ENCODE measurements at regions not wholly inside any gene's neighbourhood (a gene's known extent, or its start where the extent isn't known, plus 50 kb on each side); places are given as distances from the start of the nearest gene placed in this dataset.

- peaks cover 0 to 1% (median 0%) of the 10 kb centered on the region in 3 donors for H3K27me3 Mint-ChIP-seq (ENCODE audit: low read depth in 3 of 3)
- Histone ChIP-seq H3K4me3 (replicated peaks in 1 of 3; ENCODE audit: low read depth in 2 of 3, low read length in 3 of 3) (no peak overlapping the region), H3K4me2 (replicated peaks; ENCODE audit: extremely low read depth, low read length, poor library complexity, severe bottlenecking) (no peak overlapping the region), H3K9me3 (replicated peaks in 1 of 2; ENCODE audit: control insufficient read depth in 1 of 2, insufficient read depth in 1 of 2, low read length in 2 of 2) (peaks cover 0 to 4% of the 10 kb centered on the region in 2 donors), H3K9ac (ENCODE audit: insufficient read depth, low read length, poor library complexity, severe bottlenecking) (no peak overlapping the region), H3K4me1 (ENCODE audit: control insufficient read depth in 1 of 2, insufficient read depth in 2 of 2, low read length in 2 of 2) (no peaks in the 10 kb centered on the region), H2AFZ (ENCODE audit: insufficient read depth, low read depth, low read length, poor library complexity, severe bottlenecking) (no peak overlapping the region), H3K79me2 (ENCODE audit: insufficient read depth, low read length) (no peaks in the 10 kb centered on the region), H3K27ac (ENCODE audit: low read depth in 1 of 2, low read length in 2 of 2) (no peak overlapping the region), H4K20me1 (ENCODE audit: insufficient read depth, low read length) (no peaks in the 10 kb centered on the region), H3K27me3 (ENCODE audit: control insufficient read depth in 2 of 2, insufficient read depth in 2 of 2, low read length in 2 of 2) (no peaks in the 10 kb centered on the region), H3K36me3 (replicated peaks in 1 of 2; ENCODE audit: control insufficient read depth in 1 of 2, insufficient read depth in 2 of 2, low read length in 2 of 2) (no peaks in the 10 kb centered on the region)
- DNase-seq = no peak
- WGBS (ENCODE audit: insufficient coverage) = 100% methylated on average over 1 of the region's 2 CpGs
- no peak overlapping the region for H3K27ac Mint-ChIP-seq
- TF ChIP-seq, protein P1, sequence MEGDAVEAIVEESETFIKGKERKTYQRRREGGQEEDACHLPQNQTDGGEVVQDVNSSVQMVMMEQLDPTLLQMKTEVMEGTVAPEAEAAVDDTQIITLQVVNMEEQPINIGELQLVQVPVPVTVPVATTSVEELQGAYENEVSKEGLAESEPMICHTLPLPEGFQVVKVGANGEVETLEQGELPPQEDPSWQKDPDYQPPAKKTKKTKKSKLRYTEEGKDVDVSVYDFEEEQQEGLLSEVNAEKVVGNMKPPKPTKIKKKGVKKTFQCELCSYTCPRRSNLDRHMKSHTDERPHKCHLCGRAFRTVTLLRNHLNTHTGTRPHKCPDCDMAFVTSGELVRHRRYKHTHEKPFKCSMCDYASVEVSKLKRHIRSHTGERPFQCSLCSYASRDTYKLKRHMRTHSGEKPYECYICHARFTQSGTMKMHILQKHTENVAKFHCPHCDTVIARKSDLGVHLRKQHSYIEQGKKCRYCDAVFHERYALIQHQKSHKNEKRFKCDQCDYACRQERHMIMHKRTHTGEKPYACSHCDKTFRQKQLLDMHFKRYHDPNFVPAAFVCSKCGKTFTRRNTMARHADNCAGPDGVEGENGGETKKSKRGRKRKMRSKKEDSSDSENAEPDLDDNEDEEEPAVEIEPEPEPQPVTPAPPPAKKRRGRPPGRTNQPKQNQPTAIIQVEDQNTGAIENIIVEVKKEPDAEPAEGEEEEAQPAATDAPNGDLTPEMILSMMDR (IDR thresholded peaks at IDR 0.05) = no peak
- no peaks in the 10 kb centered on the region for H3K4me1 Mint-ChIP-seq
- H3K4me3 Mint-ChIP-seq = no peak overlapping the region
- peaks cover 2 to 13% (median 5%) of the 10 kb centered on the region in 7 donors for H3K9me3 Mint-ChIP-seq
- intact Hi-C loops (cut with micrococcal nuclease) = no loop called here
- no peaks in the 10 kb centered on the region for H3K36me3 Mint-ChIP-seq
These were observed 72.5 kb upstream of the EGFR start for GRCh38 chr7:54946271-54946670.

GRCh38 chr7:54946764-54947163 is 72.1 kb upstream of the EGFR start:
- no peaks in the 10 kb centered on the region for H3K4me1 Mint-ChIP-seq
- H3K27ac Mint-ChIP-seq = no peak overlapping the region
- no peaks in the 10 kb centered on the region for H3K79me2 ChIP-seq (ENCODE audit: insufficient read depth, low read length)
- H3K9me3 ChIP-seq (replicated peaks in 1 of 2; ENCODE audit: control insufficient read depth in 1 of 2, insufficient read depth in 1 of 2, low read length in 2 of 2) = peaks cover 0 to 4% of the 10 kb centered on the region in 2 donors
- WGBS (ENCODE audit: insufficient coverage) = 86% methylated on average over 1 of the region's 3 CpGs
- no peak overlapping the region for H3K4me3 ChIP-seq (replicated peaks in 1 of 3; ENCODE audit: low read depth in 2 of 3, low read length in 3 of 3)
- intact Hi-C loops (cut with micrococcal nuclease) = no loop called here
- no peak overlapping the region for H2AFZ ChIP-seq (ENCODE audit: insufficient read depth, low read depth, low read length, poor library complexity, severe bottlenecking)
- no peaks in the 10 kb centered on the region for H3K27me3 ChIP-seq (ENCODE audit: control insufficient read depth in 2 of 2, insufficient read depth in 2 of 2, low read length in 2 of 2)
- no peak overlapping the region for H3K27ac ChIP-seq (ENCODE audit: low read depth in 1 of 2, low read length in 2 of 2)
- TF ChIP-seq, protein P1 (IDR thresholded peaks at IDR 0.05) = no peak
- no peaks in the 10 kb centered on the region for H3K4me1 ChIP-seq (ENCODE audit: control insufficient read depth in 1 of 2, insufficient read depth in 2 of 2, low read length in 2 of 2)
- no peak overlapping the region for H3K4me3 Mint-ChIP-seq
- H3K36me3 ChIP-seq (replicated peaks in 1 of 2; ENCODE audit: control insufficient read depth in 1 of 2, insufficient read depth in 2 of 2, low read length in 2 of 2) = no peaks in the 10 kb centered on the region
- no peak overlapping the region for H3K4me2 ChIP-seq (replicated peaks; ENCODE audit: extremely low read depth, low read length, poor library complexity, severe bottlenecking)
- no peak overlapping the region for H3K9ac ChIP-seq (ENCODE audit: insufficient read depth, low read length, poor library complexity, severe bottlenecking)
- no peaks in the 10 kb centered on the region for H3K36me3 Mint-ChIP-seq
- peaks cover 0 to 1% (median 0%) of the 10 kb centered on the region in 3 donors for H3K27me3 Mint-ChIP-seq (ENCODE audit: low read depth in 3 of 3)
- H4K20me1 ChIP-seq (ENCODE audit: insufficient read depth, low read length) = no peaks in the 10 kb centered on the region
- no peak for DNase-seq
- H3K9me3 Mint-ChIP-seq = peaks cover 0 to 9% (median 3%) of the 10 kb centered on the region in 7 donors
